GM10266 (cell line): ENCODE measurements at regions not wholly inside any gene's neighbourhood (a gene's known extent, or its start where the extent isn't known, plus 50 kb on each side); places are given as distances from the start of the nearest gene placed in this dataset.

ENCODE experiments used
- DNase-seq: peaks from one replicate; pipeline ENCODE4 v3.0.0; 2012; ENCODE audit errors: extremely low spot score
- TF ChIP-seq, protein P1 (sequence below): IDR thresholded peaks from 2 replicates; pipeline ENCODE4 v1.5.1; 2012; ENCODE audit warnings: mild to moderate bottlenecking, low read depth; ENCODE audit not compliant: control insufficient read depth, insufficient read depth; ENCODE audit errors: missing control alignments

DNA sequence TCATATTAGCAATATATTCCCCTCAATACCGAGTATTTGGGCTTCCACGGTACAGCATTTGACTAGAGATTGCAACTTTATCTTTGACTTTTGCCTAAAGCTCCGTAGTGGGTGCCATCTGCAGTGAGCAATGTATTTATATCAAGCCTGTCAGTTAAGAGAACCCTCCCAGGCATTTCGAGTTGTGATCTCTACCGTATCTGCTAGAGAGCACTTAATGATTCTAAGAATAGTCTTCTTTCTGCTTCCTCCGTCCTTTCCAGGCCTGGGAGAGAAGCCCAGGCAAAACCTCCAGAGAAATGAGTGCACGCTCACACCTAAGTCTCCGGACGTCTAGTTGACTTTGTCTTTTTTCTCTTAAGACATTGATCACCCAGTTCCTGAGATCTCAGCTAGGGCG is 210.6 kb downstream of the KLF6 start:
- TF ChIP-seq, protein P1, sequence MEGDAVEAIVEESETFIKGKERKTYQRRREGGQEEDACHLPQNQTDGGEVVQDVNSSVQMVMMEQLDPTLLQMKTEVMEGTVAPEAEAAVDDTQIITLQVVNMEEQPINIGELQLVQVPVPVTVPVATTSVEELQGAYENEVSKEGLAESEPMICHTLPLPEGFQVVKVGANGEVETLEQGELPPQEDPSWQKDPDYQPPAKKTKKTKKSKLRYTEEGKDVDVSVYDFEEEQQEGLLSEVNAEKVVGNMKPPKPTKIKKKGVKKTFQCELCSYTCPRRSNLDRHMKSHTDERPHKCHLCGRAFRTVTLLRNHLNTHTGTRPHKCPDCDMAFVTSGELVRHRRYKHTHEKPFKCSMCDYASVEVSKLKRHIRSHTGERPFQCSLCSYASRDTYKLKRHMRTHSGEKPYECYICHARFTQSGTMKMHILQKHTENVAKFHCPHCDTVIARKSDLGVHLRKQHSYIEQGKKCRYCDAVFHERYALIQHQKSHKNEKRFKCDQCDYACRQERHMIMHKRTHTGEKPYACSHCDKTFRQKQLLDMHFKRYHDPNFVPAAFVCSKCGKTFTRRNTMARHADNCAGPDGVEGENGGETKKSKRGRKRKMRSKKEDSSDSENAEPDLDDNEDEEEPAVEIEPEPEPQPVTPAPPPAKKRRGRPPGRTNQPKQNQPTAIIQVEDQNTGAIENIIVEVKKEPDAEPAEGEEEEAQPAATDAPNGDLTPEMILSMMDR: no peak

DNA sequence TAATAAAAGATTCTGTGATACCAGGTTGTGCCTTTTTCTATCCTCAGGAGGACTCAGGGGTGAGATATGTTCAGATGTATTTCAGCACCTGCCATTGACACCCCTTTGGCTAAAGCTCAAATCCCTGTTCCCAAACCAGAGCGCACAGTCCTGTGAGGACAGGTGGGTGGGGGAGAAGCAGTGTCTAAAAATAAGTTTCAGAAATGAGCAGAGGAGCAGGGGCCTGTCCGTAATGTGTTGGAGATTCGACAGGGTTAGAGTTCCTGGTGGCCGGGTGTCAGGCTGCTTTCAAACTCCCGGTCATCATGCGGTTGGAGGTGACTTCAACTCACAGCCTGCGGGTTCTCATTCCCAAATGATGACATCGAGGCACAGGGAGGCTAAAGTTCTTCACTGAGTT is 211.5 kb downstream of the KLF6 start:
- no peak for DNase-seq
- TF ChIP-seq, protein P1: no peak

More for the DNA sequence above, 210.6 kb downstream of the KLF6 start:
- DNase-seq: no peak

DNA sequence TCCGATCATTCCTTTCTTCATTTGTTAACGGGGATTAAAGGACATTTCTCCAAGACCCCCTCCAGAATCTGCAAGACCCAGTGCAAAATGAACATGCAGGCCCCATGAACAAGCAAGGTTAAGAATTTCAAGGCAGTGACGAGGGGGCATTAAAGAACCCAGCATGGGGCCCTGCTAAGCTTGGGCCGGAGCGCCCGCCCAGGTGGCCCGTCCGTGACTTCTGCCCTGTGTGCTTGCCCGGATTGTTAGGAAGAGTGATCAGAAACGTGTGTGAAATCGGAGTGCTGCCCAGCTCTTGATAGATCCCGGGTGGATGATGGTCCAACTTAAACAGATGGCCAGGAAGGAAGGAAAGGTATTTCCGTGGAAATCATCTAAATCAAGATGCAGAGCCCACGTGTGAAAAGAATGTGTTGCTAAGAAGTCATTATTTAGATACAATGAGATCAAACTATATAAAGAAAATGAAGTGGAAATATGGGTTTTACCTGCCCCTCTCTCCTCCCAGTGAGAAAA is 213.6 kb downstream of the KLF6 start:
- no peak for DNase-seq
- TF ChIP-seq, protein P1: no peak

DNA sequence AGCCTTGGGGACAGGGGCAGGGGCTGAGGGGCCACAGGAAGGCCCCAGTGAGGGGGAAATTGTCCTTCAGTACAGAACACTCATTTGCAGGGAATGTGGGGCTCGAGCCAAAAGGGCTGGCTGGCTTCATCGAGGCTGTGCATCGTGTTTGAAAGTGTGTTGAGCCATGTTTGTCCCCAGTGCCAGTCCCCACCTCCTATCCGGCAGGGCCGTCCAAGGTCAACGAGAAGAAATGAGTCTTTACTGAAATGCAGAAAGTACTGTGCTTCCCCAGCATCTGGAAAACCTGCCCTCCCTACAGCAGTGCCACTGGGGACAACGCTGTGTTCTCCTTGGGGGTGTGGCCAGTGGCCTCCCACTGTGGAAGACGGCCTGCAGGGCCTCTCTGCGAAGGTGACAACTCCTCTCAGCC is 214.1 kb downstream of the KLF6 start:
- no peak for DNase-seq
- TF ChIP-seq, protein P1: no peak

DNA sequence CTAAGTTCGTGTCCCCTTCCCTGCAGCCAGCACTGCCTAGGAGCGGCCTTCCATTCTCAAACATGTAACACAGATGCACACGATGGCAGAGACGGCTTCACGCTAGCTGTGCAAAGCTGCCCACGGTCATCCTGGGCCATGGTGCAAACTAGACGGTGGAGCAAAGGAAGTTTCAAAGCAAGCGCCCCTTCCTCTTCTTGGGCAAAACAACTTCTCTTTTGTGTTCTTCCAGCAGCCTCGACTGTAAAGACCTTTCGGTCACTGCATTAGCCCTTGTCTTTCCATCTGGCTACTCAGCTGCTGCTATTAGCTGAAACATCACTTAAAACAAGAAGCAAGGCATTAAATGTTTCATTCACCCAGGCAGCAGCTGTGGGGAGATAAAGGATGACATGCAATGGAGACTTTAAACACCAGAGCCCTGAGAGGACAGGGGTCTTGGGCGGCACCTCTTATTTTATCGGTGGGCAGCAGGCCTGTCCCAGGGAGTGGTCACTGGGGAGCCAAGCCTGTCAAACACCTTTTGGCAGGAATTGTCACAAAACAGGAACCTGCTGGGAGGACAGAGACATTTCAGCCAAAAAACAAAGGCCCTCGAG is 214.8 kb downstream of the KLF6 start:
- TF ChIP-seq, protein P1: no peak
- DNase-seq: no peak

DNA sequence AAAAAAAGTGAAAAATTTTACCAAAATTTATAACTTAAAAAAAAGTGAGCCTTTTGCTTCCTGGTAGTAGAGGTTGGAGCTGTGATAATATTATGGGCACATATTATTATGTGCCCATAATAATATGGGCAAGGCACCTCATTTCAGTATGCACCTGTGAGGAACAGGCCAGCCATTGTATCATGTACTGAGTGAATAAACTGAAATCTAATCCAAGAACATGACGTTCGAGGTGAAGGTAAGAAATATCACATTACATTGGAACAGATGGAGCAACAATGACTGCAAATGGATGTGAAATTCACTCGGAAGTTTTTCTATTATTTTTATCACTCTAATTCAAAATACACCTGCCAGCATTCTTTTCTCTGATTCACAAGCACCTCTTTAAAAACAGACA is 216.0 kb downstream of the KLF6 start:
- TF ChIP-seq, protein P1: no peak
- no peak for DNase-seq

DNA sequence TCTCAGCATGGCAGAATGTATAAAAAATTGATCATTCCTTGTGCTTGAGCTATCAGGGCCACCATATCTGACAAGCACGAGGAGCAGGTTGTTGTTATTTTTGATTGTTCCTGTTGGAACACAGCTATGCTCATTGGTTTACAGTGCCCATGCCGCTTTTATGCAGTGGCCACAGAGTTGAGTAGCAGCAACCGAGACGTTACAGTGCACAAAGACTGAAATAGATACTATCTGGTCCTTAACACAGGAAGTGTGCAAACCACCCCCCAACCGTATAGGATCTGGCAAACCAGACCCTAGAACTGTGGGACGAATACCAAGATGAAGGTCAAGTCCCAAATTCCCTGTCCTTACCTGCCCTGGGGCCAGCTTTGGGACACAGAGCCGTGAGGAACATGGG is 216.6 kb downstream of the KLF6 start:
- TF ChIP-seq, protein P1: no peak
- DNase-seq: no peak
